Peyer's patch (tissue), 4 donors: ENCODE measurements at regions not wholly inside any gene's neighbourhood (a gene's known extent, or its start where the extent isn't known, plus 50 kb on each side); places are given as distances from the start of the nearest gene placed in this dataset.

Experiments
- DNase-seq, 3 donors: peaks; one replicate each; pipeline ENCODE4 v3.0.0-alpha.2; 2017 to 2019
- H3K27ac ChIP-seq, 4 donors: fragments of 200-600 bp; sonication (generic); one replicate each; pipeline ENCODE4 v1.5.1; 2016 to 2019
- H3K27me3 ChIP-seq, 2 donors: fragments of 200-600 bp; sonication (generic); one replicate each; pipeline ENCODE4 v1.5.1; 2019
- H3K36me3 ChIP-seq, 3 donors: fragments of 200-600 bp; sonication (generic); one replicate each; pipeline ENCODE4 v1.5.1; 2016 to 2019
- H3K4me1 ChIP-seq, 4 donors: fragments of 200-600 bp; sonication (generic); one replicate each; pipeline ENCODE4 v1.5.1; 2016 to 2019
- H3K4me3 ChIP-seq, 4 donors: fragments of 200-600 bp; sonication (generic); 1 replicate in 3 of 4; 2 replicates in 1 of 4; pipeline ENCODE4 v1.5.1; 2016 to 2019; ENCODE audit warnings: mild to moderate bottlenecking in 1 of 4
- H3K9me3 ChIP-seq, 4 donors: fragments of 200-600 bp; sonication (generic); one replicate each; pipeline ENCODE4 v1.5.1; 2016 to 2019; ENCODE audit warnings: mild to moderate bottlenecking in 1 of 4
- POLR2A ChIP-seq, 2 donors: fragments of 450-650 bp; IDR thresholded peaks; one replicate each; pipeline ENCODE4 v1.5.1; 2017; ENCODE audit warnings: antibody characterized with exemption in 2 of 2, mild to moderate bottlenecking in 2 of 2, moderate library complexity in 2 of 2
- TF ChIP-seq, protein P1 (sequence below), 6 experiments: fragments of 450-650 bp in 4 of 6; fragments of 200-600 bp in 2 of 6; sonication (generic) in 1 of 6; IDR thresholded peaks; one replicate each; pipeline ENCODE4 v1.5.1; 2017 to 2019; ENCODE audit warnings: antibody characterized with exemption in 6 of 6, mild to moderate bottlenecking in 3 of 6, moderate library complexity in 1 of 6

DNA sequence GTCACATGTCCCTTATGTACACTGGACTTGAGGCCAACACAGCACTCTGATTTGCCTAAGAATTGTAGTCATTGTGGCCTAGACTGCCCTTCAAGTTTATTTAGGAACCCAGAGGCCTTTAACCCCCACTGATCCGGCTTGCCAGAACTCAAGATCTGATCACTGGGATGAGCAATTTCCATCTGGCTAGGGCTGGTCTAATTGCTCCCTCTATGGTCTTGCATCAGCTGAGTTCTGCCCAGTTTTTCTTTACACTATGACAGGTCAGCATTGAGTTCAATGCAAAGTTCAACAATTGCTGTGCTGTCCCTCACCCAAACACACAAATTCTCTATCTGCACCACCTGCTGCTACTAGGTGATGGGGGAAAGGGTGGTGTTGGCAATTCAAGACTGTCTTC lies 146.9 kb upstream of the MDGA2 start:
- TF ChIP-seq, protein P1, sequence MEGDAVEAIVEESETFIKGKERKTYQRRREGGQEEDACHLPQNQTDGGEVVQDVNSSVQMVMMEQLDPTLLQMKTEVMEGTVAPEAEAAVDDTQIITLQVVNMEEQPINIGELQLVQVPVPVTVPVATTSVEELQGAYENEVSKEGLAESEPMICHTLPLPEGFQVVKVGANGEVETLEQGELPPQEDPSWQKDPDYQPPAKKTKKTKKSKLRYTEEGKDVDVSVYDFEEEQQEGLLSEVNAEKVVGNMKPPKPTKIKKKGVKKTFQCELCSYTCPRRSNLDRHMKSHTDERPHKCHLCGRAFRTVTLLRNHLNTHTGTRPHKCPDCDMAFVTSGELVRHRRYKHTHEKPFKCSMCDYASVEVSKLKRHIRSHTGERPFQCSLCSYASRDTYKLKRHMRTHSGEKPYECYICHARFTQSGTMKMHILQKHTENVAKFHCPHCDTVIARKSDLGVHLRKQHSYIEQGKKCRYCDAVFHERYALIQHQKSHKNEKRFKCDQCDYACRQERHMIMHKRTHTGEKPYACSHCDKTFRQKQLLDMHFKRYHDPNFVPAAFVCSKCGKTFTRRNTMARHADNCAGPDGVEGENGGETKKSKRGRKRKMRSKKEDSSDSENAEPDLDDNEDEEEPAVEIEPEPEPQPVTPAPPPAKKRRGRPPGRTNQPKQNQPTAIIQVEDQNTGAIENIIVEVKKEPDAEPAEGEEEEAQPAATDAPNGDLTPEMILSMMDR (IDR thresholded peaks at IDR 0.05): no peak
- TF ChIP-seq POLR2A (IDR thresholded peaks at IDR 0.05): no peak
- Histone ChIP-seq H3K4me1 (no peaks in the 10 kb centered on the region), H3K4me3 (no peak overlapping the region), H3K27ac (no peak overlapping the region), H3K9me3 (peaks cover 0 to 4% (median 0%) of the 10 kb centered on the region in 4 donors), H3K36me3 (no peaks in the 10 kb centered on the region), H3K27me3 (no peaks in the 10 kb centered on the region)
- no peak for DNase-seq

DNA sequence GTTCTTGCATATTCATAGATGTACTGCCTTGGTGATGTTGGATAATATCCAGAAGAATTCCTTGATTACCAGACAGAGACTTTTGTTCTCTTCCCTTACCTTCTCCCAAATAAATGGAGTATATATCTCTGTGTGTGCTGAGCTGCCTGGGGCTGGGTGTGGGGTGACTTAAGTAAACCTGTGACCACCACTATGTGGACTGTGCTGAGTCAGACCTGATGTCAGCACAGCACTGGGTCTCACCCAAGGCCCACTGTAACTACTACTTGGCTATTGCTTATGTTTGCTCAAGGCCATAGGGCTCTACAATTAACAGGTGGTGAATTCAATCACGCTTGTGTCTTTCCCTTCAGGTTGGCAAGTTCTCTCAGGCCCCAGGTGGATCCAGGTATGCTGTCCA lies 145.7 kb upstream of the MDGA2 start:
- DNase-seq: no peak
- Histone ChIP-seq H3K4me1 (no peaks in the 10 kb centered on the region), H3K4me3 (no peak overlapping the region), H3K36me3 (no peaks in the 10 kb centered on the region), H3K27me3 (no peaks in the 10 kb centered on the region), H3K9me3 (peaks cover 0 to 4% (median 0%) of the 10 kb centered on the region in 4 donors), H3K27ac (no peak overlapping the region)
- TF ChIP-seq POLR2A (IDR thresholded peaks at IDR 0.05): no peak
- TF ChIP-seq, protein P1 (IDR thresholded peaks at IDR 0.05): no peak

DNA sequence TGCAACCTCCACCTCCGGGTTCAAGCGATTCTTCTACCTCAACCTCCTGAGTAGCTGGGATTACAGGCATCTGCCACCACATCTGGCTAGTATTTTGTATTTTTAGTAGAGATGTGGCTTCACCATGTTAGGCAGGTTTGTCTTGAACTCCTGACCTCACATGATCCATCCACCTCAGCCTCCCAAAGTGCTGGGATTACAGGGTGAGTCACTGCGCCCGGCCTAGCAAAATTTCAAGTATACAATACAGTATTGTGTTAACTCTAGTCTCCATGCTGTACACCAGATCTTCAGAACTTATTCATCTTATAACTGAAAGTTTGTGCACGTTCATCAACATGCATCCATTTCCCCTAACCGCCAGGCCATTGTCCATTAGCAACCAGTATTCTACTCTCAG lies 115.1 kb upstream of the MDGA2 start:
- Histone ChIP-seq H3K27me3 (no peaks in the 10 kb centered on the region), H3K4me3 (no peak overlapping the region), H3K27ac (no peak overlapping the region), H3K4me1 (no peaks in the 10 kb centered on the region), H3K36me3 (no peaks in the 10 kb centered on the region), H3K9me3 (no peaks in the 10 kb centered on the region)
- TF ChIP-seq, protein P1 (IDR thresholded peaks at IDR 0.05): no peak
- no peak for TF ChIP-seq POLR2A (IDR thresholded peaks at IDR 0.05)
- no peak for DNase-seq

DNA sequence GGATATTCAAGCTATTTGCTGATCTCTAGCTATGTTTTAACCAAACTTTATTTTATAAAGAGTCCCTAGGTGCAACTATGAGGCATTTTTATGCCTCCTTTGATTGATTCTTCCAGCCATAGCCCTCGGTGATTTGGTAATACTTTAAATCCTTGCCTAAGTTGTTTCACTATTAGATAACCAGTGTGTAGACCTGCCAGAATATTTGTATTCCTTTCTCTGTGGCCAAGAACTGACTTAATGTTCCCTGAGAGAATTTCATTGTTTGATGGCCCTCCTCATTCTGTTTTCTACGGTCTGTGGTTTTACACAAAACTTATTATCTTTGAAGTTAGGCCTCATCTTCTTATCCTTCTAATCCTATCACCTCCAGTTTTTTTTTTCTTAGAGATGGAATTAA lies 109.7 kb upstream of the MDGA2 start:
- Histone ChIP-seq H3K36me3 (no peaks in the 10 kb centered on the region), H3K4me3 (no peak overlapping the region), H3K27ac (no peak overlapping the region), H3K27me3 (no peaks in the 10 kb centered on the region), H3K4me1 (no peaks in the 10 kb centered on the region), H3K9me3 (no peaks in the 10 kb centered on the region)
- no peak for TF ChIP-seq POLR2A (IDR thresholded peaks at IDR 0.05)
- TF ChIP-seq, protein P1 (IDR thresholded peaks at IDR 0.05): no peak
- DNase-seq: no peak

DNA sequence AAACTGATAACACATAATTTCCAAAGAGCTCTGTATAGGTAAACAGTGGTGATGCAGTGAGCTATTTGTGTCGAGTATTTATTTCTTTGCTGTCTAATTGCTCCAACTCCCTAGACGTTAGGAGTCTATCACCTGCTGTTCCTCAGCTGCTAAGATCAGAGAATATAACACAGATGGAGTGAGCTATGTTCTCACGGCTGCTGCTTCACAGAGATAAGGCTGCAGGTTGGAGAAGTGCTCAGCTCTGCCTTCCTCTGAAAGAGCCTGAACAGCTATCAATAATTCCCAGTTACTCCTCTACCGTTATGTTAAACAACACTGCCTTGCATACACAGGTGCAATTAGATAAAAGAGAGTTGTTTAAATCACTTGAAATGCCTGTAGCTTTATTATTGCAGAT lies 103.2 kb upstream of the MDGA2 start:
- Histone ChIP-seq H3K4me3 (no peak overlapping the region), H3K4me1 (no peaks in the 10 kb centered on the region), H3K27ac (no peak overlapping the region), H3K36me3 (no peaks in the 10 kb centered on the region), H3K9me3 (no peaks in the 10 kb centered on the region), H3K27me3 (no peaks in the 10 kb centered on the region)
- TF ChIP-seq POLR2A (IDR thresholded peaks at IDR 0.05): no peak
- TF ChIP-seq, protein P1 (IDR thresholded peaks at IDR 0.05): no peak
- no peak for DNase-seq

DNA sequence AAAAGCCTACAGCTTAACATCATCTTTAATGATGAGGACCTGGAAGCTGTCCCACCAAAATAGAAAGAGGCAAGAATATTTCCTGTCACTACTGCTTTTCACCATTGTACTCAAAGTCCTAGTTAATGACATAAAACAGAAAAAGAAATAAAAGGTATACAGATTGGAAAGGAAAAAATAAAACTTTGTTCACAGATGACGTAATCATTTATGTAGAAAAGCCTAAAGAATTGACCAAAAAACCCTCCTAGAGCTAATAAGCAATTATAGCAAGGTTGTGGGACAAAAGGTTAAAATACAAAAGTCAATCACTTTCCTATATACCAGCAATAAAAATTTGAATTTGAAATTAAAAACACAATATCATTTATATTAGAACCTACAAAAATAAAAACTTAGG lies 97.2 kb upstream of the MDGA2 start:
- Histone ChIP-seq H3K36me3 (no peaks in the 10 kb centered on the region), H3K4me3 (no peak overlapping the region)
- TF ChIP-seq, protein P1 (IDR thresholded peaks at IDR 0.05): no peak
- TF ChIP-seq POLR2A (IDR thresholded peaks at IDR 0.05): no peak

More for the DNA sequence above, 97.2 kb upstream of the MDGA2 start:
- no peak for DNase-seq
- no peaks in the 10 kb centered on the region for H3K4me1 ChIP-seq
- no peaks in the 10 kb centered on the region for H3K27me3 ChIP-seq
- no peaks in the 10 kb centered on the region for H3K9me3 ChIP-seq
- H3K27ac ChIP-seq: no peak overlapping the region
